Hepatocyte (in vitro differentiated cells): ENCODE measurements at regions not wholly inside any gene's neighbourhood (a gene's known extent, or its start where the extent isn't known, plus 50 kb on each side); places are given as distances from the start of the nearest gene placed in this dataset.

Source experiments
- EZH2 ChIP-seq: fragments of 200-600 bp; sonication (generic); IDR thresholded peaks from 2 replicates; pipeline ENCODE4 v1.6.1; 2016; ENCODE audit warnings: antibody characterized with exemption, mild to moderate bottlenecking, borderline replicate concordance
- EZH2phosphoT487 ChIP-seq: fragments of 200-600 bp; sonication (generic); IDR thresholded peaks from one replicate; pipeline ENCODE4 v1.6.1; 2018; ENCODE audit warnings: antibody characterized with exemption, mild to moderate bottlenecking, low read depth, moderate library complexity; ENCODE audit not compliant: unreplicated experiment, severe bottlenecking
- TF ChIP-seq, protein P1 (sequence below): fragments of 200-600 bp; sonication (generic); IDR thresholded peaks from 2 replicates; pipeline ENCODE4 v1.5.1; 2016; ENCODE audit warnings: antibody characterized with exemption, mild to moderate bottlenecking; ENCODE audit not compliant: poor library complexity

- TF ChIP-seq, protein P1, sequence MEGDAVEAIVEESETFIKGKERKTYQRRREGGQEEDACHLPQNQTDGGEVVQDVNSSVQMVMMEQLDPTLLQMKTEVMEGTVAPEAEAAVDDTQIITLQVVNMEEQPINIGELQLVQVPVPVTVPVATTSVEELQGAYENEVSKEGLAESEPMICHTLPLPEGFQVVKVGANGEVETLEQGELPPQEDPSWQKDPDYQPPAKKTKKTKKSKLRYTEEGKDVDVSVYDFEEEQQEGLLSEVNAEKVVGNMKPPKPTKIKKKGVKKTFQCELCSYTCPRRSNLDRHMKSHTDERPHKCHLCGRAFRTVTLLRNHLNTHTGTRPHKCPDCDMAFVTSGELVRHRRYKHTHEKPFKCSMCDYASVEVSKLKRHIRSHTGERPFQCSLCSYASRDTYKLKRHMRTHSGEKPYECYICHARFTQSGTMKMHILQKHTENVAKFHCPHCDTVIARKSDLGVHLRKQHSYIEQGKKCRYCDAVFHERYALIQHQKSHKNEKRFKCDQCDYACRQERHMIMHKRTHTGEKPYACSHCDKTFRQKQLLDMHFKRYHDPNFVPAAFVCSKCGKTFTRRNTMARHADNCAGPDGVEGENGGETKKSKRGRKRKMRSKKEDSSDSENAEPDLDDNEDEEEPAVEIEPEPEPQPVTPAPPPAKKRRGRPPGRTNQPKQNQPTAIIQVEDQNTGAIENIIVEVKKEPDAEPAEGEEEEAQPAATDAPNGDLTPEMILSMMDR: no peak
- no peak for TF ChIP-seq EZH2phosphoT487
- TF ChIP-seq EZH2: no peak
Measured at GRCh38 chr12:97907504-97907903, 444.9 kb downstream of the RMST start.
